HepG2 (cell line): ENCODE measurements at regions not wholly inside any gene's neighbourhood (a gene's known extent, or its start where the extent isn't known, plus 50 kb on each side); places are given as distances from the start of the nearest gene placed in this dataset.

Source experiments
- ATAC-seq: fragments of 200-7000 bp; cut with Tn5 transposase; 3 replicates; pipeline ENCODE4 v1.9.1; 2020; ENCODE audit warnings: mild to moderate bottlenecking, moderate library complexity
- BruUV-seq: library from RNA; stranded (reverse); fragments of 400-500 nt; replicated peaks from 2 replicates; lab custom pipeline; 2021; lab: Mats Ljungman, UMichigan
- CTCF ChIA-PET: fragments of 300-600 bp; formaldehyde crosslinking; extraction: SDS; loops from one replicate; lab custom pipeline; 2021; ENCODE audit warnings: low total read pairs, inconsistent platforms, low intra/inter-chr PET ratio; lab: Yijun Ruan, JAX
- POLR2A ChIA-PET: fragments of 350-600 bp; sonication (Branson Sonifier 250); formaldehyde crosslinking; loops from one replicate; lab custom pipeline; 2020; ENCODE audit warnings: antibody characterized with exemption, inconsistent platforms; lab: Yijun Ruan, JAX
- DNase-seq: peaks from one replicate; pipeline ENCODE4 v3.0.0-alpha.2; 2015; ENCODE audit warnings: low spot score
- FAIRE-seq: peaks from 3 replicates; lab custom pipeline; 2011; peaks lifted over from hg19 to GRCh38; lab: Jason Lieb, UNC
- H2AFZ ChIP-seq: one replicate; pipeline ENCODE4 v1.6.1; 2011; ENCODE audit warnings: low read length, inconsistent platforms
- H3K27ac ChIP-seq: fragments of 300-600 bp; 3 replicates; pipeline ENCODE4 v1.8.0; 2011; ENCODE audit warnings: mixed run types, mild to moderate bottlenecking, mixed read lengths, low read length, inconsistent platforms; ENCODE audit not compliant: insufficient read depth; ENCODE audit errors: extremely low read length
- H3K27me3 ChIP-seq, 2 experiments: fragments of 200-600 bp in 1 of 2; 2 replicates in 1 of 2; 3 replicates in 1 of 2; pipeline versions ENCODE4 v1.6.0 to v1.8.0; 2011; ENCODE audit warnings: low read length in 2 of 2, mild to moderate bottlenecking in 2 of 2, moderate library complexity in 2 of 2, inconsistent platforms in 1 of 2; ENCODE audit not compliant: insufficient read depth in 2 of 2, control insufficient read depth in 1 of 2
- H3K36me3 ChIP-seq, 2 experiments: fragments of 200-600 bp in 1 of 2; replicated peaks in 1 of 2; 2 replicates in 1 of 2; 3 replicates in 1 of 2; pipeline versions ENCODE4 v1.5.1 to v1.8.0; 2011; ENCODE audit warnings: low read length in 2 of 2, inconsistent platforms in 1 of 2; ENCODE audit not compliant: insufficient read depth in 2 of 2, control insufficient read depth in 1 of 2
- H3K4me1 ChIP-seq: 2 replicates; pipeline ENCODE4 v1.5.1; 2012; ENCODE audit warnings: low read length, inconsistent platforms; ENCODE audit not compliant: insufficient read depth
- H3K4me2 ChIP-seq: 2 replicates; pipeline ENCODE4 v1.6.0; 2011; ENCODE audit warnings: low read depth, low read length, inconsistent platforms
- H3K4me3 ChIP-seq, 3 experiments: fragments of 200-600 bp in 1 of 3; sonication (generic), shearing (Covaris generic) in 1 of 3; replicated peaks in 1 of 3; 2 replicates each; pipeline ENCODE4 v1.5.1; 2011 to 2016; ENCODE audit warnings: low read length in 3 of 3, inconsistent platforms in 2 of 3, low read depth in 2 of 3, mild to moderate bottlenecking in 2 of 3, control low read depth in 1 of 3, mixed read lengths in 1 of 3; ENCODE audit not compliant: insufficient read depth in 1 of 3
- H3K79me2 ChIP-seq: one replicate; pipeline ENCODE4 v1.6.1; 2011; ENCODE audit warnings: low read length, inconsistent platforms; ENCODE audit not compliant: insufficient read depth
- H3K9ac ChIP-seq: 2 replicates; pipeline ENCODE4 v1.6.0; 2011; ENCODE audit warnings: mild to moderate bottlenecking, low read depth, low read length, inconsistent platforms; ENCODE audit not compliant: insufficient read depth
- H3K9me3 ChIP-seq: 2 replicates; pipeline ENCODE4 v1.5.1; 2012; ENCODE audit warnings: mild to moderate bottlenecking, low read length
- H4K20me1 ChIP-seq: 2 replicates; pipeline ENCODE4 v1.6.0; 2011; ENCODE audit warnings: inconsistent platforms, mild to moderate bottlenecking, low read length, moderate library complexity; ENCODE audit not compliant: insufficient read depth
- AHDC1 ChIP-seq: sonication (generic); formaldehyde crosslinking; IDR thresholded peaks from 2 replicates; pipeline ENCODE4 v1.5.1; 2020; ENCODE audit warnings: mild to moderate bottlenecking, missing genetic modification reagents, borderline replicate concordance
- FIP1L1 ChIP-seq: fragments of 200-400 bp; formaldehyde crosslinking; IDR thresholded peaks from 2 replicates; pipeline ENCODE4 v1.6.1; 2018; ENCODE audit warnings: low read depth, mild to moderate bottlenecking, low read length, moderate library complexity, borderline replicate concordance; ENCODE audit not compliant: insufficient read depth
- HMG20B ChIP-seq: conservative IDR thresholded peaks from 2 replicates; pipeline ENCODE4 v1.6.1; 2016; ENCODE audit warnings: missing genetic modification reagents, missing compliant biosample characterization
- MNT ChIP-seq: fragments of 450-650 bp; IDR thresholded peaks from 2 replicates; pipeline ENCODE4 v1.6.1; 2016
- ONECUT2 ChIP-seq: sonication (generic); formaldehyde crosslinking; IDR thresholded peaks from 2 replicates; pipeline ENCODE4 v1.4.0; 2020; ENCODE audit warnings: missing genetic modification reagents
- PAF1 ChIP-seq: IDR thresholded peaks from 2 replicates; pipeline ENCODE4 v1.6.1; 2016; ENCODE audit warnings: missing genetic modification reagents, missing compliant biosample characterization
- POLR2G ChIP-seq: fragments of 200-400 bp; formaldehyde crosslinking; IDR thresholded peaks from 2 replicates; pipeline ENCODE4 v1.6.1; 2018; ENCODE audit warnings: mild to moderate bottlenecking, low read depth, low read length, moderate library complexity
- PREB ChIP-seq: sonication (generic); formaldehyde crosslinking; IDR thresholded peaks from 2 replicates; pipeline ENCODE4 v1.4.0; 2020; ENCODE audit warnings: missing genetic modification reagents
- REXO4 ChIP-seq: sonication (generic); formaldehyde crosslinking; IDR thresholded peaks from 2 replicates; pipeline ENCODE4 v1.8.0; 2022; ENCODE audit warnings: missing genetic modification reagents, mild to moderate bottlenecking, borderline replicate concordance
- TERF1 ChIP-seq: sonication (generic); formaldehyde crosslinking; IDR thresholded peaks from 2 replicates; pipeline ENCODE4 v1.8.0; 2022; ENCODE audit warnings: mild to moderate bottlenecking, missing genetic modification reagents, moderate library complexity
- TP53 ChIP-seq: sonication (generic); formaldehyde crosslinking; conservative IDR thresholded peaks from 2 replicates; pipeline ENCODE4 v1.4.0; 2020; ENCODE audit warnings: missing genetic modification reagents
- ZNF567 ChIP-seq: sonication (generic); formaldehyde crosslinking; IDR thresholded peaks from 2 replicates; pipeline ENCODE4 v1.8.1; 2023; ENCODE audit warnings: mild to moderate bottlenecking, missing genetic modification reagents, borderline replicate concordance
- ZNF841 ChIP-seq: sonication (generic); formaldehyde crosslinking; IDR thresholded peaks from 2 replicates; pipeline ENCODE4 v1.8.1; 2023; ENCODE audit warnings: missing genetic modification reagents, borderline replicate concordance
- WGBS: methylation state at CpG from one replicate; pipeline ENCODE4 v1.1.6; 2017; ENCODE audit warnings: low lambda C conversion rate; 5-methylcytosine and 5-hydroxymethylcytosine counted together
- in situ Hi-C: cut with HindIII; loops from 2 replicates; pipeline ENCODE4 v1.10.0; 2017; ENCODE audit warnings: low pct_unique_long_range_greater_than_20kb; ENCODE audit not compliant: extremely low pct_ligation_motif_present
- intact Hi-C: fragments of 100-400 bp; cut with micrococcal nuclease; formaldehyde crosslinking; loops from one replicate; pipeline ENCODE4 v1.10.0; 2022; ENCODE audit not compliant: unreplicated experiment

GRCh38 chr5:92944337-92944736, 636.7 kb downstream of the NR2F1-AS1 start:
- Histone ChIP-seq H3K36me3 (no peaks in the 10 kb centered on the region), H2AFZ (no peak overlapping the region), H3K9me3 (peaks cover 22% of the 10 kb centered on the region), H3K9ac (peak overlapping the region; percentile 73), H3K4me2 (peak overlapping the region; percentile 36), H3K79me2 (no peaks in the 10 kb centered on the region), H3K4me3 (no peak overlapping the region; a peak in 1 of 6 replicates), H3K4me1 (peaks cover 76% of the 10 kb centered on the region), H4K20me1 (no peaks in the 10 kb centered on the region), H3K27me3 (no peaks in the 10 kb centered on the region), H3K27ac (peak overlapping the region; percentile 91)
- in situ Hi-C loops, result loop anchor here (10.0 kb wide), 1 partner anchor 300 kb away; no protein-coding TSS in a partner anchor
- ATAC-seq (no peak), FAIRE-seq (no peak), DNase-seq (no peak)
- 92% methylated on average over 2 of the region's 2 CpGs for WGBS
- ChIA-PET CTCF (no interaction called here), POLR2A (interaction anchor here (0.7 to 2.9 kb wide), 11 partner anchors 9 to 639 kb away, joined by 3 to 34 read pairs (median 7); partner anchors contain the start of gene NR2F1)
- intact Hi-C loops, result loop anchor here (2.0 to 10.0 kb wide), 3 partner anchors 18 to 300 kb away; no protein-coding TSS in a partner anchor
- no TSS peak for BruUV-seq
- TF ChIP-seq AHDC1 (CRISPR knock-in tag) (no peak), TERF1 (CRISPR knock-in tag) (no peak), MNT (no peak), TP53 (0 out of 2 replicates have a peak, but pooled peaks have one; percentile 10), REXO4 (CRISPR knock-in tag) (no peak), ZNF567 (CRISPR knock-in tag) (no peak), PREB (CRISPR knock-in tag) (no peak), POLR2G (peak; percentile 60), ONECUT2 (CRISPR knock-in tag) (0 out of 2 replicates have a peak, but pooled peaks have one; percentile 13), FIP1L1 (no peak), ZNF841 (CRISPR knock-in tag) (no peak), PAF1 (CRISPR knock-in tag) (no peak; the same call in 1 of the 2 replicates), HMG20B (CRISPR knock-in tag) (no peak)
